NCI-H82 treated with DMSO at 0.1 percent for 48 hours (cell line): ENCODE measurements at regions not wholly inside any gene's neighbourhood (a gene's known extent, or its start where the extent isn't known, plus 50 kb on each side); places are given as distances from the start of the nearest gene placed in this dataset.

ENCODE experiments used
- DNase-seq: peaks from one replicate; lab custom pipeline; 2025; ENCODE audit not compliant: unreplicated experiment; lab: John Stamatoyannopoulos, UW

- DNase-seq, result no peak
These were observed 125.7 kb upstream of the TMPRSS2 start for GRCh38 chr21:41633627-41634026.

DNA sequence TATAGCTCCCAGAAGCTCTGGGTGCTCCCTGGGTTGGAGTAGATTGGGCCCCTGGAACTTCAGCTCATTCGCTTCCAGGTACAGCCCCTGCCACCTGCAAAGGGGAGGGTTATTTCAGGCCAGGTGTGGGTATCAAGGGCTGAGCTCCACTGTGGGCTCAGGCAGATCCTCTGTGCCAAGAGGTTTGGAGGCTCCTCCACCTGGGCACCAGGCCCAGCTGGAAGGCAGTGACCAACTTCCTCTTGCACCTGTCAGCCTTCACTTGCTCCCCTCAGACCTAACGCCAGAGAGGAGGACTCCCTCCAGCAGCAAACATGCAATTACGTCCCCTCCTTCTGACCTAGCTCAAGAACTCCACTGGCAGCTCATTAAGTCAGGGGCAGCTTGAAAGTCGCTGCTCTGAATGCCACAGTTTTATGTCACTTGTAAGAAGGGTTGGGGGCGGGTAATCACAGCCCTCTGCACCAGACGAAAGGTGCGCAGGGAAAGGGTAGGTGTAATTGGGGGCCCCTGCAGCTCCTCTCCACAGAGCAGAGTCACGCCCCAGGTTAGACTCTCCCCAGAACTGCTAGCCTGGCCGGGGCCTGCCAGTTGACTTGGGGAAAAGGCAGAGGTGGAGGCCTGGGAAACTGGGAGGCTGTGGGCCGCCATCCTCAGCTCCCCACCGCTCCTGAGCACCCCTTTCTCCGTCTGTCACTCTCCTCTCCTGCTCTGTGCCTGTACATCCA, 125.0 kb upstream of the TMPRSS2 start:
- DNase-seq, result no peak

GRCh38 chr21:41631564-41632461, 123.9 kb upstream of the TMPRSS2 start:
- no peak for DNase-seq

DNA sequence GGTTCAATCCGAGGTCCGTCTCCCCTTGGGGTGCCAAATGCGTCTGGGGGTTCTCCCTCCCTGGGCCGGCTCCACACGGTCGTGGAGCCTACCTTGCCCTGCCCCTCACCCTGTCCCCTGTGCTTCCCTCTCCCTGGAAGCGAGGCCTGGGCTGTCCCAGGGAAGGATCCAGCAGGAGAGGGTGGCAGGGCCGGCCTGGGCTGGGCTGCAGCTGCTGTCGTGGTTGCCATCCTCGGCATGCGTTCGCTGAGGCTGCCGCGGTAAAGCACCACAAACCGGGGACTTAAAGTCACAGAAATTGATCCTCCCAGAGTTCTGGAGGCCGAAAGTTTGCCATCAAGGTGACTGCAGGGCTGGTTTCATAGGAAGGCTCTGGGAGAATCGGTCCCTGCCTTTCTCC, 123.0 kb upstream of the TMPRSS2 start:
- no peak for DNase-seq

- no peak for DNase-seq
These were observed 122.3 kb upstream of the TMPRSS2 start for GRCh38 chr21:41630249-41630648.

DNA sequence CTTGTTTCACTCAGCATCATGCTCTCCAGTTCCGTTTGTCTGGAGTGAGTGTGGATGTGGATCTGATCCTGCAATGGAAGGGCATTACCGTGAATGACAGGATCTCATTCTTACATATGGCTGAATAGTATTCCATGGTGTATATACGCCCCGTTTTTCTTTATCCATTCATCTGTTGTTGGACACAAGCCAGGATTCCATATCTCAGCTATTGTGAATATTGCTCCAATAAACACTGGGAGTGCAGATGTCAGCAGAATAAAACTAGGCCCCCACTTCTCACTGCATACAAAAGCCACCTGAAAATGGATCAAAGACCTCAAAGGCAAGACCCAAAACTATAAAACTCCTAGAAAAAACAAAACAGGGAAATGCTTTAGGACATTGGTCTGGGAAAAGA, 120.3 kb upstream of the TMPRSS2 start:
- no peak for DNase-seq

DNA sequence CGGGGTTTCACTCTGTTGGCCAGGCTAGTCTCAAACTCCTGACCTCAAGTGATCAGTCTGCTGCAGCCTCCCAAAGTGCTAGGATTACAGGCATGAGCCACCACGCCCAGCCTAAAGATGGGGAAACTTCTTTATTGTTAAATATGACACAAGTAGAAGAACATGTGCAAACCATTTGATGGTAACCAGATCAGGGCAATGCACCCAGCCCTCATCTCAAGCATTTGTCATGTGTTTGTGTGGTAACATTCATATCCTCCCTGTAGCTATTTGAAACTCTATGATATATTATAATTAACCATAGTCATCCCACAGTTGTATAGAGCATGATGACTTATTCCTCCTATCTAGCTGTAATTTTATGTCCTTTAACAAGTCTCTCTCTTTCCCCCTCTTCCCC, 119.5 kb upstream of the TMPRSS2 start:
- no peak for DNase-seq

- DNase-seq, result no peak
These were observed 118.1 kb upstream of the TMPRSS2 start for GRCh38 chr21:41626021-41626420.

DNA sequence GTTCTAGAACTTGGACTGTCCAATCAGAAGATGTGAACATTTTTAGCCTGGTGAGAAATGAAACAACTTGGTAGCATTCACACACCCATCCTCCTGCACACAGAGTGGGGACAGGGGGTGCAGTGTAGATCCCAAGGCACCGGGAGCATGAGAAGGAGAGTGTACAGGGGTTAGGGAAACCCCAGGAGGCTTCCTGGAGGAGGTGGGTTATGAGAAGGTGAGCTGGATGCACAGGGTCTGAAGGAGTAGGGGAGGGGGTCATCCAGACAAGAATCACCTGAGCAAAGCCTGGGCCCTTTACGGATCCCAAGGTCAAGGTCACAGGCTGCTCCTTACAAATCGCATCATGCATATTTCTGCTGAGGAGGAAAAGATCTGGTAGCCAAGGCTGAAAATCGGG, 117.5 kb upstream of the TMPRSS2 start:
- no peak for DNase-seq

GRCh38 chr21:41624674-41625310, 116.8 kb upstream of the TMPRSS2 start:
- no peak for DNase-seq

- no peak for DNase-seq
These were observed 116.0 kb upstream of the TMPRSS2 start for GRCh38 chr21:41623945-41624344.

GRCh38 chr21:41622831-41623548, 115.0 kb upstream of the TMPRSS2 start:
- DNase-seq, result no peak

GRCh38 chr21:41622201-41622600, 114.2 kb upstream of the TMPRSS2 start:
- DNase-seq, result no peak

- DNase-seq, result no peak
These were observed 113.6 kb upstream of the TMPRSS2 start for GRCh38 chr21:41621513-41621912.

GRCh38 chr21:41620982-41621381, 113.0 kb upstream of the TMPRSS2 start:
- DNase-seq, result no peak

DNA sequence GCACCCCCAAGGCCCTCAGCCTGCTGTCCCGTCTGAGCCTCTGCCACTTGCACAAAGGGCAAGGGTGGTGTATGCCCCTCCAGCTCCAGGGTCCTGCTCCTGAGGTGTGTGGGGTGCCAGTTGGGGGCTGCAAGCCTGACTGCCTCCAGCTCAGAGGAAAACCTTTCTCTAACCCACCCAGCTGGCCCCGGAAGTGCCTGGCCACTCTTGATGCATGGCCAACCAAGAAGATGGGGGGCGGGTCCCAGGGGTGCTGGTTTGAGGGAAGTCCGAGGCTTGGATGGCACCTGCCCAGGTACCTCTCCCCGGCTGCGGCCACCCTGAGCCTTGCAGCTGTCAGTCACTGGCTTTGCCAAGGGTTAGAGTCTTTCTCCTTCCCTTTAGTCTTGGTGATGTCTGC, 112.6 kb upstream of the TMPRSS2 start:
- DNase-seq, result no peak

GRCh38 chr21:41616031-41616591, 108.2 kb upstream of the TMPRSS2 start:
- no peak for DNase-seq

DNA sequence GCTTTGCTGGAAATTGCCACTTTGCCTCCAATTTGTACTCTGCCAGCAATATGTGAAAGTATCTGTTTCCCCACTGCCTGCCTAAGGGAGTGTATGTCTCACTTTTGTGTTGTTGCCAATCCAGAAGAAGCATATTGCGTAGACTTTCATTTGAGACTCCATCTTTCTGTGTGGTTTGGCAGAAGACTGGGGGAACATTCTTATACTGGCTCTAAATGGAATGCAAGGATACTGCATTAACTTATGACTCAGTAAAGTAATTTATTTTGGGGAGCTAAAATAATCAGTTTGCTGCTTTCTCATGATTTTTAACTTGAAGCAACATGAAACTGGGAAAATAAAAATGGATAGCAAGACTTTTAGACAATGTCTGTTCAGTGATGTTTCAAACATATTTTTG, 107.7 kb upstream of the TMPRSS2 start:
- no peak for DNase-seq

GRCh38 chr21:41614511-41614910, 106.6 kb upstream of the TMPRSS2 start:
- DNase-seq, result no peak

DNA sequence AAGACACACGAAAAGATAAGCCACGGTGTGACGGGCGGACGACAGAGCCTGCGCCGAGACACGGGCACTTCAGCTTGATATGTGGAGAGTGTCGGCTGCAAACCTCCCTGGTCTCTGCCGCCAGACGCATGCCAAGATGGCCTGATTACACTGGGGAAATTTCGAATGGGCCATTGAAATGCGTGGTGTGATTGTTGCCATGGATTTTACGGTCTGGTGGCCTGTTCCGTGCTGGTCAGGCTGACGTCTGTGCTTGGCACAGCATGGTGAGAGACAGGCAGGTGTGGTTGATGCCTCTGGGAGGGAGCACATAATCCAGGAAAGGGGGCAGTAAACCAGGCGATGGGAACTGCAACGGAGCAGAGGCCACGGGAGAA, 105.6 kb upstream of the TMPRSS2 start:
- DNase-seq, result no peak
